NCI-H128 (cell line): ENCODE measurements at regions not wholly inside any gene's neighbourhood (a gene's known extent, or its start where the extent isn't known, plus 50 kb on each side); places are given as distances from the start of the nearest gene placed in this dataset.

ENCODE experiments used
- DNase-seq: peaks from one replicate; lab custom pipeline; 2025; ENCODE audit not compliant: unreplicated experiment; lab: John Stamatoyannopoulos, UW

DNA sequence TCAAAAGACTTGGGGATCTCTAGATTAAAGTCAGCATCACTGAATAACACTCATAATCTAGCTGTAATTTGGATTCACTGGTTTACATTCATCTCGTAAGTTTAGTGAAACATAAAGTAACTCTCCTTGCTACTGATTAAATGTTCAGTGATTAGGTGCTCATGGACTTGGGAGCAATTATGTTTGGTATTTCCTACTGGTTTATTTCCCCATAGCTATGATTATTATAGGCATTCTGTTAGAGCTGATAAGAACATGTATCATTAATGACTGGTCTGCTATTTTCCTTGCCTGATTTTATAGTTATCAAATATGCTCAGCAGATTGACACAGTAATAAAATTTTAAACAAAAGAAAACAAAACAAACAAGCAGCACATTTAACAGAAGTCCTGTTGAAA is 334.7 kb upstream of the SLC8A1 start:
- no peak for DNase-seq

DNA sequence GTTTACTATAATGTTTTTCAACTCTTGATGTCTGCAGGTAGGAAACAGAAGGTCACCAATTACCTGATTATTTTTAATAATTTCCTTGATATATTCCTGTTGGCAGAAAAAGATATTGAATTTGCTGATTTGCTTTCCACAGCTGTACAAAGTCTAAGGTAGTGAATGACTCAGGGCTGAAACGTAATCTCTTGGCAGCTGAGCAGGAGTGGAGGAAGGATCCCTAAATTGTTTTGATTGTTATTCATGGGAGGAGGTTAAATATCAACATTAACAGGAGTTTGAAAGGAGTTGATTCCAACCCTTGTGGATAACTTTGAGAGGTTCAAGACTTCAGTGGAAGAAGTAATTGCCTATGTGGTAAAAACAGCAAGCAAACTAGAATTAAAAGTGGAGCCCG is 345.2 kb upstream of the SLC8A1 start:
- no peak for DNase-seq

DNA sequence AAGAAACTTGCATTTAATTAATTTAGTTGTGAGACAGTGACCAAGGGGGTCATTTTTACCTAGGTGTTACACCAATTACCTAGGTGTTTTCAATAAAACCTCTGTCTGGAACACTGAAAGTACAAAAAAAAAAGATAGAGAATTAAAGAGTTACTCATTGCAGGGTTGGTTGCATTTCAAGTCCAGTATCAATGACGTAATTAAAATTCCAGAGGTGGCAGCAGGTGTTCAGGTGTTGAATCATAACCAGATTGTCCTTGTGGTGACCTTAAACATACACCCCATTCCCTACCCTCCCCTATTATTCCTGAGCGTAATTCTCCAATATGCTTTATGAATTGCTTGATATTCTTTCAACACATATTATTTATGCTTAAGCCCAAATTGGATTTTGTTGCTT is 352.0 kb upstream of the SLC8A1 start:
- no peak for DNase-seq

DNA sequence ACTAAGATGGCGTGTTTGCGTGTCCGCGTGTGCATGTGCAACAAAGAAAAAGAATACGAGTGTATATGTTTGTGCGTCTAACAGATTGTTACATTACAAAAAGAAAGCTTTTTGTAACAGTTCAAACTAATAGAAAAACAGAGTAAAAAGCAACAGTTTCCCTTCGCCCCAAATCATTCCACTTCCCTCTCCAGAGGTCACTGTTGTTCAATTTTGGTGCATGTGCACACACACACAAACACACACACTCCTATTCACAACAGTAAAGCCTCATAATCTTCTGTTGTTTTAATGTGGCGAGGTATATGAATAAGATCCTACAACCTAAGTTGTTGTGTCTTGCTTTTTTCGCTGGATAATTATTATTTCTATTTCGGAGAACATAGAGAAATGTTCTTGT is 357.3 kb upstream of the SLC8A1 start:
- DNase-seq = no peak

DNA sequence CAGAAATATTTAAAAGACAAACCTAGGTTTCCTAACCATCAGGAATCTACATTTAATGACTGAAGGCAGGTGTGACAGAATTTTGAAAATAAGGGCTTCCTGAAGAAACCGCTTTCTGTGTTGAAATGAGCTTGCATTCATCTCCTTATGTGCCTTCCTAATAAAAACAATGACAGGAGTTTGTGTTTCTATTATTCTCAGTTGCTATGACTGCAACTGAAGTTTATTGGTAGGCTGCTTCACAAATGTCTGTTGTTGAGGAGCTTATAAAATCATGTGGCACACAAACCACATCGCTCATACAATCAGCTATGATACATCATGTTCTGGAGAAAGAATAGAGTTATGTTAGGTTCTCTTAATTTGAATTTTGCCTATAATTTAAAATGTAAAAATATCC is 362.7 kb upstream of the SLC8A1 start:
- DNase-seq = no peak

DNA sequence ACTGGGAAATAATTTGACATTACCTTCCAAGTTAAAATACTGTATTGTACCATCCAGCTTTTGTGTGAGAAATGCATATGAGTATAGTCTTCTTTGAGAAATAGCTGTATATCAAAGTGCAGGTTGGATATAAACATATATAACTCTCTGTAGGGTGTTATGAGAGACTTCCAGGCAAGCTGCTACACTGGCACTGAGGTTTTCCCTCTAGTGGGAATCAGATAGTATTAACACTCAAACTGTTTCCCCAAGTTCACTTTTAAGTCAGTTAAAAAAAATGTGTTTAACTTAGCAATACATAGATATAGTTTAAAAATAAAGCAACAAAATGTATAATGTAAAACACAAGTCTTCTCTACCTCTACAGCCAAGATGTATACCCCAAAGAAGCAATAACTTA is 368.4 kb upstream of the SLC8A1 start:
- DNase-seq = no peak

DNA sequence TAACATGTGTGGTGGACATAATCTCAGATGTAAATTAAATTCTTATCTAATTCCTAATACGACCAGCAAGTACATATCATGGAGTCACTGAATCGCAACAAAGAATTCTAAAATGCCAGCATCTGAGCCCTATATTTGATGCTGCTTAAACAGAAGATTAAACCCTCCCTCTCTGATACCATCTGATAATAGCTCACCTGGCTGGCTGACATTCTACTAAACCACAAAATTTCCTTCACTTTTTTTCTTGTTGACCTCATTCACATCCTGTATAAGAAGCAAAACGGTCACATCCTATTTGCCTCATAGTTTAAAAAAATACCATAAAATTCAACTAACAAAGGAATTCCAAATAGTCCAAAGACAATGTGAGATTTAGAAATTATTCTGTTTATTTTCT is 371.6 kb upstream of the SLC8A1 start:
- DNase-seq = no peak

DNA sequence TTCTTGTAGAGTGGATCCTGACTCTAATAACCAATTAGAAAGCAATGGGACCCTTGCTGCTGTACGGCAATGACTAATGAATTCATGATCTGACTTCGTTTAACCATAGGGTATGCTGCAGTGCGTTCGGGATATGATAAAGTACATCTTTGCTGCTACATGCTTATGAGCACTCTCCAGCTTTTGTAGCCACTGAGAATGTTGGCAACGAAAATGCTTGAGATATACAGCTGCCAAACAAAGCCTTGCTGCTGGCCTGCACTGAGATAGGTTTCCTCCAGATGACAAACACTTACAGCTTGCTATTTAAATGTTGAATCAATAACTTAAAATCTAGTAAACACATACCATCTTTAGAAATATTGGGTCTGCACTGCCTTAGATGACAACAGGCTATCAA is 372.4 kb upstream of the SLC8A1 start:
- DNase-seq = no peak

DNA sequence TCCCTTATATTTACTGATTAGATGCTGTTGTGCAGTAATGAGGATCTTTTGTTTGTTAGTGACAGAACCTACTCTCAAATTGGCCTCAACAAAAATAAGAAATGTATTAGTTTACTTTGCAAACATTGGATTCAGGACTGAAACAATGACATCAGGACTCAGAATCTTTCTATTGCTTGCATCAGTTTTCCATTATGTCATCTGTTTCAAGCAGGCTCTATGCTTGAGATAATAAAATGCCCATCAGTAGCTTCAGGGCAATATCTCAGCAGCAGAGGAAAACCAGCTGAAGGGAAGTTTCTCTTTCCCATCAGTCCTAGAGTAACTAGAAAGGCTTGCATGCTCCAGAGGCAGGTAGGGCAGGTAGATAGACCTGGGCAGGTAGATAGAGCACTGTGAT is 375.5 kb upstream of the SLC8A1 start:
- DNase-seq = no peak

DNA sequence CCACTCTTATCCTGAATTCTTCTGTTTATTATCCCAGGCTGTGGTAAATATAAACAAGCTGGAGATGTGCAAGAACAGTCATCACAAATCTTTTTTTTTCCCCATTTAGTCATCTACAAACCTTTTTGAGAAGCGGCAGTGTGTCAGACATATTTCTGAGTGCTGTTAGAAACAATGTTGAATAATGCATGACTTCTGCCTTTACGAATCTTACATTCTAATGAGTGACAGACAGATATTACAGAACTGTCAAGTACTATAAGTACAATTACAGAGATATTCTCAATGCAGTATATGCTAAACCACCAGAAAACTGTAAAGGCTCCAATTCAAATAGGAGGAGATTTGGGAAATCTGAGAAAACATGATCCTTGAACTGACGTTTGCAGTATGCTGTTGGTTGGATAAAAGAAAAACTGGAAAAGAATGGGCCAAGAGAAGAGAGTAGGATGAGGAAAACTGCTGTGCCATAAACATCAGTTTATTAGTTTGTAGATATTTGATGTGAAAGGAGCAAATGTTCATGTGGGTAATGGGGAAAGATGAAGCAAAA is 379.5 kb upstream of the SLC8A1 start:
- no peak for DNase-seq

DNA sequence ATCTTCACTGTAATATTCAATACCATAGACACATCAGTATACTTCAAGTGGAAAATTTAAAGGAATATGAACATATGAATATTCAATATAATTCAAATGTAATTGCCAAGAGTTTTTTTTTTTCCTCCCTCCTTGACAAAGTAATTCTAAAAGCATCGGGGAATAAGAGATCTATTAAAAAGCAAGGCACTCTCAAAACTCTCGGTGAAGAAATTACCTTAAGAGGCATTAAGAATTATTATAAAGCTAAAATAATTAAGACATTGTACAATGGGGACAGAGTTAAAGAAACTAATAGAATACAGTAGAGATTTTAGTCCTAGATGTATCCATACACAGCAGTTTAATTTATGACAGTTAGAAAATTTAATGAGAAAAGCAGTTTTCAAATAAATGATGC is 390.0 kb upstream of the SLC8A1 start:
- no peak for DNase-seq

DNA sequence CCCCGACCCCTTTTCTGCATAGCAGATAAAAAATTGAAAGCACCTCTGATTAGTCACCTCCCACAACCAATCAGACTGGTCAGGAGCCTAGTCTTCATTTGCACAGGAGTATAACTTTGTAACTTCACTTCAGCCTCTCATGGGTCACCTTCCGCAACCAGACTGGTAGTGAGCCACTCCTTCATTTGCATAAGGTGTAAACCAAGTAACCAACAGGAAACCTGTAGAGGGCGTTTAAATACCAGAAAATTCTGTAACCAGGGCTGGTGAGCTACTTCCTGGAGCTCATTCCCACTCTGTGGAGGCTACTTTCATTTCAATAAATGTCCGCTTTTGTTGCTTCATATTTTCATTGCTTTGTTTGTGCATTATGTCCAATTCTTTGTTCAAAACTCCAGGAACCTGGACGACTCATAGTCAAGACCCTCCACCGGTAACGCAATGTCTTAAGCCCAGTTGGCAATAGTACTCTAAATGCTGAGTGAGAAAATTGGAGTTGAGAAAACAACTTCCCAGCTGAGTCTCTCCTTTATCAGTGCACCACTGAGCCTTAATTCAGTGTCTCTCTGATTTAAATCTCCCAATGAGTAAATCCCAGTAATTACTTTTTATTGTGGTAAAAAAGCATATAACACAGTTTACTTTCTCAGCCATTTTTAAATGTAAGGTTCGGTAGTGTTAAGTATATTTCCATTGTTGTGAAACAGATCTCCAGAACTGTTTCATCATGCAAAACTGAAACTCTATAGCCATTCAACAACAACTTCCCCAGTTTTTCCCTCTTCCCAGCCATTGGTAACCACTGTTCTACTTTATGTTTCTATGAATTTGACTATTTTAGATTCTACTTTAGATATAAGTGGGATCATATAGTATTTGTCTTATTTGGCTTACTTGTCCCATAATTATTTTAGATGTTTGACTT is 392.7 kb upstream of the SLC8A1 start:
- DNase-seq = no peak

DNA sequence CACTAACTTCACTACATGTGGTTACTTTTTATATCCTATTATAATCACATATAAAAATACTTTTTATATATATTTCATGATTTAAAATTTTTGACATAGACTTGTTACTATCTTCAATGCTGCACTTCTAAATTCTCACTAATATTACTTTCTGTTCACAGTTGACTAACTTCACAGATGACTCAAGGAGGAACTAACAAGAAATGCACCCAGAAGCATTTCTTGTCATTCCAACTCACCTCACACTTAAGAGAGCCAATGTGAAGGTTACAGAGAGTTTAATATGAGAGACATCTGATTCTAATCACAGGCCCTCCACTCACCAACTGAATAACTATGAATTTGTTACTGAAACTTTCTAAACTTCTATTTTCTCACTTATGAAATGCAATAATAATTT is 399.8 kb upstream of the SLC8A1 start:
- no peak for DNase-seq

DNA sequence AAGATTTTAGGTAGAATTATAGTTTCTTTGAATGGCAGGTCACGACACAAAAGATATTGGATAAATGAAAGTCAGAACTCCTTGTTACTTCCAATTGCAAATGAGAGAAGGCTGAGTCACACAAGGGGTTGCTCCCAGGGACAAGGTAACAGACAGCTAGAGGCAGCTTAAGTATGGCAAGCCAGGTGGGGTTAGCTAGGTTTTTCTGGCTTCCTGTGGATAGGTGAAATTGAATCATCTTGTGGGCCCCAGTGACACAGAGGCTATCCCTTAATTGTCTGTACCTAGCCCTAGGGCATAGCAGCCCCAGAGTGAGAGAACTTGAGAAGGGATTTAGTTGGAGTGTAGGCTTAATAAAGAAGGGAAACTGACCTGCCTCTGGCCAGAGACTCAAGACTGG is 407.7 kb upstream of the SLC8A1 start:
- DNase-seq = no peak

DNA sequence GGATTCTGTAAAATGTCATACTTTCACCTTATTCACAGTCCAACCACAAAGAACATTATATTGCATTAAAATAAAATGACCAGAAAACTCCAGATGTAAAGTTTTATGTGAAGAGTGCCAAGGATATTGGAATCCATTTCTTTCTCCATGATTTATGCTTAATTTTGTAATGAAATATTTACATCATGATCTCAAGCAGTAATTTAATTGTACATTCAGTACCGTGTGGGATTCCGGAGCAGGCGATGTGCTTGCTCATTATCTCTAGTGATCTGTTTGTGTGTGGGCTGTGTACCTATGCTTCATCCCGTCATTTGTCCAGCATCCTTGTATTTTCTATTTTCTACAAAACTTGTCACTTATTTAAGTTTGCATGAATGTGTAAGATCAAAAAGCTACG is 415.9 kb upstream of the SLC8A1 start:
- no peak for DNase-seq

DNA sequence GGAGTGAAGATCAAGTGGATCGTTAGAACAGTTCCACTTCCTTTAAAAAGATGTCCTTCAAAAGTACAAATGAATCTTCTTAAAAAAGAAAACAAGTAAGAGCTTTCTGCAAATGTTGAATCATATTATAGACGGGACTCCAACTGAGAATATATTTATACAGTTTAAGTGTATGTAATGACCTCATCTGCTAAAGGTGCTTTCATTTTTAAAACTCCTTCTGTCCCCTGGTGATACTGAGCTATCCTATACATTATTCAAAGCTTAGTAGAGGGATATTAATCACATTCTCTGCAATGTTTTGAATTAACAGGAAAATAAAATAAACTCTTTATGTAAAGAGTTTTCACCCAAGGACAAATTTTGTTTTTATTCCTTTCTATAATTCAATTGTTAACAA is 420.7 kb upstream of the SLC8A1 start:
- no peak for DNase-seq

DNA sequence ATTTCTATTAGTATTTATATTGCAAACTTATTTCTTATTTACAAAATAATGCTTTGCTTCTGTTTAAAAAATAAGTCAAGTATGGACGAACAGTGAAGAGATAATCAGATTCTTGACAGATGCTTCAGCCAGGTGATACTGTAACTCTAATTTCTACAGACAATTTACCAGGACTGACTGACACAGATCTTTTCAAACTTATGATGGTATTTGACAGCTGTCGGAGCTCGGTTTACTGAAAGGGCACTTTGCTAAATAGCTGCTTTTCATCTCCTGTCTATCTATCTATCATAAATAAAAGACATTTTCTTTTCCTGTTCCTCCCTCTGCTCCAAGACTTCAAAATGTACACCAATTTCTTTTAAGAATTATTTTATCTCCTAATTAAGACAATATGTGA is 422.5 kb upstream of the SLC8A1 start:
- DNase-seq = no peak

DNA sequence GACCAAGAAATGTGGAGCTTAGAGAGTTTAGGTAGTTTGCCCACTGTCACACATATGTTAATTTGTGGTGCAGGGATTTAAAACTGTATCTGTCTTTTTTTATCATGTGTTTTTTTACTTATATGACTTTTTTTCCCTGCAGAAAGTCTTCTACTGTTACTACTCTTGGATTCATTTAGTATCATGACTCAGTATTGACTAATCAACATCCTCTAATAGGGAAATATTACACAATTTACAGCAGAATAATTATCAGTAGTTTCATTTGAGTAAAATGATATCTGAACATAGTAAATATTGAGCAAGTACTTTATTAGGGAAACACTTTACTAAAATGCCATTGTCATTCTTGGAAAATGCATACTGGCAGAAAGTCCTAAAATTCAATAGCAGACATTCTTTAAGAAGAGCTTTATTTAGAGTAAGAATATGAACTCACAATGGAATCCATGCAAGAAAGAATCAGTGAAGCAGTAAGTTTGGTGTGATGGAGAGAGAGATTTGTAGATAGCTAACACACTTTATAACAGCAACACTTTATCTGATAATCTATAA is 425.9 kb upstream of the SLC8A1 start:
- no peak for DNase-seq

DNA sequence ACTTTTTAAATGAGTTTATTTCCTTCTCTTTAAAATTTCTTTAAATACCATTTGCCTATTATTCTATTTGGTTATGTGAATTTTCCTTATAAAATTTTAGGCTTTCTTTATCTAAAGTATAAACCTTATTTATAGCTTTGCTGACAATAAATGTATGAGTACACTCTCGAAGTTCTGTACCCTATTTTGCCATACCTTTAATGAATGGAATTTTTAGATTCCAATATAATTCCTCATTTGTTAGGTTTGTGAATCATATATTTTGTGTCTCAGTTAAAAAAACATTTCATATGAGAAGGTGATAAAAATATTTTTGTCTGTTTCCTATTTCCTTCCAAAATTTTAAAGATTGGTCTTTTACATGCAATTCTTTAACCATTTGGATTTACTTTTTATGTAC is 427.4 kb upstream of the SLC8A1 start:
- no peak for DNase-seq

DNA sequence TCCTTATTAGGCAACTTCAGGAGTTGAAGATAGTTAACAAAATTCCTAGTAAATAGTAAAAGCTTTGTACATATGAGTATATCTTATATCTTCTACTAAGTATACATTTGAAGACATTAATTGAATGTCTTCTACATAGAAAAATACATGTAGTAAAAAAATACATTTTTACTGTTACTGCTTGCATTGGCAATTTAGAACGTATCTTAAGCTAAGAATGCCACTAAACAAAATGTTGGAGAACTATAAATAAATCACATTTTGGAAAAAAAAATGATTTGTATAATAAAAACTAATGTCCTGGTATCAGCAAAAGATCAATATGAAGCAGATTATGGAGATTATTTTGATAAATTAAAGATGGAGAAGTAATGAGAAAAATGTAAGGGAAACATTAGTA is 434.2 kb upstream of the SLC8A1 start:
- DNase-seq = no peak

DNA sequence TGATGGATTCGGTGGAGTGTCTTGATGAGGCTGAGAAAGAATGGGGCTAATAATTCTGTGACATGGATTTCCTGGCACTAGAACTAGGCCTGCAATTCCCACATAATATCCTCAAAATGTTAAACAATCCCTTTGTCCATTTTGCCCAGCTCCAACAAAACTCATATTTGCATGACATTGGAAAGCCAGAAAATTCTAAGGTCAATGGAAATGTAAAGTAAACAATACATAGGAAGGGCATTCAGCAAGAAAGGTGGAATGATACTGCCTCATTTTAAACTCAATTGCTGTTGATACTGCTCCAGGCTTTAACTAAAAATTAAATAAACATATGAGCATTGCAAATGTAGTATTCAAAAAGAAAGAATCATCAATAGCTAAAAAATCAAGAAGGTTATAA is 434.8 kb upstream of the SLC8A1 start:
- DNase-seq = no peak

DNA sequence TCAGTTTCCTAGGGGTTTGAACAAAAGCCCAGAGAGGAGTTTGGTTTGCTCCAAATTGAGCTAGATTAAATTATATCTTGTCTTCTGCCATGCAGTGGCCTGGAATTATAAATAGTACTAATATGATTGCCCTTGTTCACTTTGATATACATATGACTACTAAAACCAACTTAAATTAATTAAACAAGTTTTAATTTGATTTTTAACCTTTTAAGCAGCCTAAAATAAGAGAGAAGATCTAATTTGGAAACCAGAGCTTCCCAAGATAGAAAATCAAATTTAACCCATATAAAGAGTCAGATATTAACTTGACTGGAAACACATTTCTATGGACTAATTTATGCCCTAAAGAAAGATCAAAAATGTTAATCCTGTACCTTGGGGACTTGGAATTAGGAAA is 444.5 kb upstream of the SLC8A1 start:
- no peak for DNase-seq

DNA sequence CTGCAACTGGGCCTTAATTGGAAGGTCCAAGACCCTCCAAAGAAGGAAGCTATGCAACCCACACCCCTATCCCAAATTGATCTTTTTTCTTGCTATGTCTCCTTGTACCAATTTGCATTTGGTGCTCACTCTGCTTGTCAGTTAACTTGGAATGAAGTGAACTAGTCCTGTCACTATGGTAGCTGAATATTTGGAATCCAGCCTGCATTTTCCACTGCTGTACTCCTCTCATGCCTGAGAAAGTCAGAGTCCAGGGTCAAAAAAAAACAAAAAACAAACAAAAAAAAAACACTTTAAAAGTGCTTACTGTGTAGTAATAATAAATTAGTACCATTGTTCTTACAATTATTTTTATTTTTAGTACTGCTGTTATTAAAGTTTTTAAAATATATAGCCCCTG is 462.8 kb upstream of the SLC8A1 start:
- no peak for DNase-seq
